ENCODE measurements at regions not wholly inside any gene's neighbourhood (a gene's known extent, or its start where the extent isn't known, plus 50 kb on each side); places are given as distances from the start of the nearest gene placed in this dataset.

DNA sequence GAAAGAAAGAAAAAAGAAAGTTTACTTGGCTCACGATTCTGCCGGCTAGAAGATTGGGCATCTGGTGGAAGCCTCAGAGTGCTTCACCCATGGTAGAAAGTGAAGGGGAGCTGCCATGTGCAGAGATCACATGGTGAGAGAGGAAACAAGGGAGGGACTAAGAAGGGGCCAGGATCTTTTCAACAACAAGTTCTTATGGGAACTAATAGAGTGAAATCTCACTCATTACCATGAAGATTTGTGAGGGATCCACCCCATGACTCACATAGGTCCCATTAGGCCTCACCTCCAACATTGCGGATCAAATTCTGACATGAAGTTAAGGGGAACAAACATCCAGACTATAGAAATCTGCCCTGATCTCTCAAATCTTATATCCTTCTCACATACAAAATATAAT lies 61.3 kb upstream of the UGT8 start:
- TF ChIP-seq, protein P1, sequence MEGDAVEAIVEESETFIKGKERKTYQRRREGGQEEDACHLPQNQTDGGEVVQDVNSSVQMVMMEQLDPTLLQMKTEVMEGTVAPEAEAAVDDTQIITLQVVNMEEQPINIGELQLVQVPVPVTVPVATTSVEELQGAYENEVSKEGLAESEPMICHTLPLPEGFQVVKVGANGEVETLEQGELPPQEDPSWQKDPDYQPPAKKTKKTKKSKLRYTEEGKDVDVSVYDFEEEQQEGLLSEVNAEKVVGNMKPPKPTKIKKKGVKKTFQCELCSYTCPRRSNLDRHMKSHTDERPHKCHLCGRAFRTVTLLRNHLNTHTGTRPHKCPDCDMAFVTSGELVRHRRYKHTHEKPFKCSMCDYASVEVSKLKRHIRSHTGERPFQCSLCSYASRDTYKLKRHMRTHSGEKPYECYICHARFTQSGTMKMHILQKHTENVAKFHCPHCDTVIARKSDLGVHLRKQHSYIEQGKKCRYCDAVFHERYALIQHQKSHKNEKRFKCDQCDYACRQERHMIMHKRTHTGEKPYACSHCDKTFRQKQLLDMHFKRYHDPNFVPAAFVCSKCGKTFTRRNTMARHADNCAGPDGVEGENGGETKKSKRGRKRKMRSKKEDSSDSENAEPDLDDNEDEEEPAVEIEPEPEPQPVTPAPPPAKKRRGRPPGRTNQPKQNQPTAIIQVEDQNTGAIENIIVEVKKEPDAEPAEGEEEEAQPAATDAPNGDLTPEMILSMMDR (conservative IDR thresholded peaks at IDR 0.05; ENCODE audit: low read depth, low read length), result no peak
- no peak for TF ChIP-seq EZH2 (IDR thresholded peaks at IDR 0.05; ENCODE audit: borderline replicate concordance, low read depth, low read length, poor library complexity, severe bottlenecking)
